ENCODE measurements at regions not wholly inside any gene's neighbourhood (a gene's known extent, or its start where the extent isn't known, plus 50 kb on each side); places are given as distances from the start of the nearest gene placed in this dataset.

- in situ Hi-C loops (cut with MboI; ENCODE audit: low sequenced_read_pairs, unreplicated experiment): no loop called here
- no peak for TF ChIP-seq CTCF (IDR thresholded peaks at IDR 0.05; ENCODE audit: borderline replicate concordance, control extremely low read depth, extremely low read depth, insufficient read depth, missing control alignments)
Measured at GRCh38 chr5:82389347-82389746, 111.2 kb upstream of the RPS23 start.

GRCh38 chr5:82388181-82388580 is 110.0 kb upstream of the RPS23 start:
- no peak for TF ChIP-seq CTCF (IDR thresholded peaks at IDR 0.05; ENCODE audit: borderline replicate concordance, control extremely low read depth, extremely low read depth, insufficient read depth, missing control alignments)
- in situ Hi-C loops (cut with MboI; ENCODE audit: low sequenced_read_pairs, unreplicated experiment): no loop called here
- DNase-seq (ENCODE audit: low spot score): no peak

More at GRCh38 chr5:82389347-82389746, 111.2 kb upstream of the RPS23 start:
- no peak for DNase-seq (ENCODE audit: low spot score)

GRCh38 chr5:82387819-82388166 is 109.6 kb upstream of the RPS23 start:
- no peak for TF ChIP-seq CTCF (IDR thresholded peaks at IDR 0.05; ENCODE audit: borderline replicate concordance, control extremely low read depth, extremely low read depth, insufficient read depth, missing control alignments)
- no peak for DNase-seq (ENCODE audit: low spot score)
- in situ Hi-C loops (cut with MboI; ENCODE audit: low sequenced_read_pairs, unreplicated experiment): no loop called here

- TF ChIP-seq CTCF (IDR thresholded peaks at IDR 0.05; ENCODE audit: borderline replicate concordance, control extremely low read depth, extremely low read depth, insufficient read depth, missing control alignments): no peak
- in situ Hi-C loops (cut with MboI; ENCODE audit: low sequenced_read_pairs, unreplicated experiment): no loop called here
- DNase-seq (ENCODE audit: low spot score): no peak
Measured at GRCh38 chr5:82387001-82387818, 109.1 kb upstream of the RPS23 start.

GRCh38 chr5:82386576-82386975 is 108.4 kb upstream of the RPS23 start:
- no peak for DNase-seq (ENCODE audit: low spot score)
- no peak for TF ChIP-seq CTCF (IDR thresholded peaks at IDR 0.05; ENCODE audit: borderline replicate concordance, control extremely low read depth, extremely low read depth, insufficient read depth, missing control alignments)
- in situ Hi-C loops (cut with MboI; ENCODE audit: low sequenced_read_pairs, unreplicated experiment): no loop called here

GRCh38 chr5:82384034-82384750 is 106.0 kb upstream of the RPS23 start:
- in situ Hi-C loops (cut with MboI; ENCODE audit: low sequenced_read_pairs, unreplicated experiment): no loop called here
- no peak for TF ChIP-seq CTCF (IDR thresholded peaks at IDR 0.05; ENCODE audit: borderline replicate concordance, control extremely low read depth, extremely low read depth, insufficient read depth, missing control alignments)
- no peak for DNase-seq (ENCODE audit: low spot score)

Data from GM13976 (cell line).